HepG2 (cell line): ENCODE measurements at regions not wholly inside any gene's neighbourhood (a gene's known extent, or its start where the extent isn't known, plus 50 kb on each side); places are given as distances from the start of the nearest gene placed in this dataset.

Experiments used
- ATAC-seq: fragments of 200-7000 bp; cut with Tn5 transposase; 3 replicates; pipeline ENCODE4 v1.9.1; 2020; ENCODE audit warnings: mild to moderate bottlenecking, moderate library complexity
- BruUV-seq: library from RNA; stranded (reverse); fragments of 400-500 nt; replicated peaks from 2 replicates; lab custom pipeline; 2021; lab: Mats Ljungman, UMichigan
- CTCF ChIA-PET: fragments of 300-600 bp; formaldehyde crosslinking; extraction: SDS; loops from one replicate; lab custom pipeline; 2021; ENCODE audit warnings: low total read pairs, inconsistent platforms, low intra/inter-chr PET ratio; lab: Yijun Ruan, JAX
- POLR2A ChIA-PET: fragments of 350-600 bp; sonication (Branson Sonifier 250); formaldehyde crosslinking; loops from one replicate; lab custom pipeline; 2020; ENCODE audit warnings: antibody characterized with exemption, inconsistent platforms; lab: Yijun Ruan, JAX
- DNase-seq: peaks from one replicate; pipeline ENCODE4 v3.0.0-alpha.2; 2015; ENCODE audit warnings: low spot score
- FAIRE-seq: peaks from 3 replicates; lab custom pipeline; 2011; peaks lifted over from hg19 to GRCh38; lab: Jason Lieb, UNC
- H2AFZ ChIP-seq: one replicate; pipeline ENCODE4 v1.6.1; 2011; ENCODE audit warnings: low read length, inconsistent platforms
- H3K27ac ChIP-seq: fragments of 300-600 bp; 3 replicates; pipeline ENCODE4 v1.8.0; 2011; ENCODE audit warnings: mixed run types, mild to moderate bottlenecking, mixed read lengths, low read length, inconsistent platforms; ENCODE audit not compliant: insufficient read depth; ENCODE audit errors: extremely low read length
- H3K27me3 ChIP-seq, 2 experiments: fragments of 200-600 bp in 1 of 2; 2 replicates in 1 of 2; 3 replicates in 1 of 2; pipeline versions ENCODE4 v1.6.0 to v1.8.0; 2011; ENCODE audit warnings: low read length in 2 of 2, mild to moderate bottlenecking in 2 of 2, moderate library complexity in 2 of 2, inconsistent platforms in 1 of 2; ENCODE audit not compliant: insufficient read depth in 2 of 2, control insufficient read depth in 1 of 2
- H3K36me3 ChIP-seq, 2 experiments: fragments of 200-600 bp in 1 of 2; replicated peaks in 1 of 2; 2 replicates in 1 of 2; 3 replicates in 1 of 2; pipeline versions ENCODE4 v1.5.1 to v1.8.0; 2011; ENCODE audit warnings: low read length in 2 of 2, inconsistent platforms in 1 of 2; ENCODE audit not compliant: insufficient read depth in 2 of 2, control insufficient read depth in 1 of 2
- H3K4me1 ChIP-seq: 2 replicates; pipeline ENCODE4 v1.5.1; 2012; ENCODE audit warnings: low read length, inconsistent platforms; ENCODE audit not compliant: insufficient read depth
- H3K4me2 ChIP-seq: 2 replicates; pipeline ENCODE4 v1.6.0; 2011; ENCODE audit warnings: low read depth, low read length, inconsistent platforms
- H3K4me3 ChIP-seq, 3 experiments: fragments of 200-600 bp in 1 of 3; sonication (generic), shearing (Covaris generic) in 1 of 3; replicated peaks in 1 of 3; 2 replicates each; pipeline ENCODE4 v1.5.1; 2011 to 2016; ENCODE audit warnings: low read length in 3 of 3, inconsistent platforms in 2 of 3, low read depth in 2 of 3, mild to moderate bottlenecking in 2 of 3, control low read depth in 1 of 3, mixed read lengths in 1 of 3; ENCODE audit not compliant: insufficient read depth in 1 of 3
- H3K79me2 ChIP-seq: one replicate; pipeline ENCODE4 v1.6.1; 2011; ENCODE audit warnings: low read length, inconsistent platforms; ENCODE audit not compliant: insufficient read depth
- H3K9ac ChIP-seq: 2 replicates; pipeline ENCODE4 v1.6.0; 2011; ENCODE audit warnings: mild to moderate bottlenecking, low read depth, low read length, inconsistent platforms; ENCODE audit not compliant: insufficient read depth
- H3K9me3 ChIP-seq: 2 replicates; pipeline ENCODE4 v1.5.1; 2012; ENCODE audit warnings: mild to moderate bottlenecking, low read length
- H4K20me1 ChIP-seq: 2 replicates; pipeline ENCODE4 v1.6.0; 2011; ENCODE audit warnings: inconsistent platforms, mild to moderate bottlenecking, low read length, moderate library complexity; ENCODE audit not compliant: insufficient read depth
- CREM ChIP-seq, 2 experiments: sonication (generic) in 1 of 2; formaldehyde crosslinking in 1 of 2; IDR thresholded peaks; 2 replicates each; pipeline versions ENCODE4 v1.4.0 to v1.6.1; 2016 to 2020; ENCODE audit warnings: antibody characterized with exemption in 1 of 2, mild to moderate bottlenecking in 1 of 2, missing genetic modification reagents in 1 of 2
- DBP ChIP-seq: sonication (generic); formaldehyde crosslinking; IDR thresholded peaks from 2 replicates; pipeline ENCODE4 v1.4.0; 2020; ENCODE audit warnings: missing genetic modification reagents; ENCODE audit errors: not compliant biosample characterization
- FUBP1 ChIP-seq: sonication (generic); formaldehyde crosslinking; IDR thresholded peaks from 2 replicates; pipeline ENCODE4 v1.5.1; 2020; ENCODE audit warnings: missing genetic modification reagents, mild to moderate bottlenecking, borderline replicate concordance
- LBX2 ChIP-seq: sonication (generic); formaldehyde crosslinking; IDR thresholded peaks from 2 replicates; pipeline ENCODE4 v1.5.0; 2020; ENCODE audit warnings: missing genetic modification reagents, mild to moderate bottlenecking, borderline replicate concordance
- POLR2AphosphoS2 ChIP-seq: IDR thresholded peaks from 2 replicates; pipeline ENCODE4 v1.6.1; 2011; ENCODE audit warnings: low read depth, low read length, improper control_type of control experiment
- RBAK ChIP-seq: sonication (generic); formaldehyde crosslinking; IDR thresholded peaks from 2 replicates; pipeline ENCODE4 v1.5.1; 2020; ENCODE audit warnings: mild to moderate bottlenecking, missing genetic modification reagents
- SETDB1 ChIP-seq: sonication (generic); formaldehyde crosslinking; IDR thresholded peaks from 2 replicates; pipeline ENCODE4 v1.5.1; 2020; ENCODE audit warnings: missing genetic modification reagents, mild to moderate bottlenecking, borderline replicate concordance
- SMARCE1 ChIP-seq: fragments of 450-650 bp; IDR thresholded peaks from 2 replicates; pipeline ENCODE4 v1.6.1; 2017; ENCODE audit warnings: borderline replicate concordance
- SP5 ChIP-seq: IDR thresholded peaks from 2 replicates; pipeline ENCODE4 v1.6.1; 2016; ENCODE audit warnings: low read depth, borderline replicate concordance
- TSC22D2 ChIP-seq: sonication (generic); formaldehyde crosslinking; IDR thresholded peaks from 2 replicates; pipeline ENCODE4 v1.5.1; 2020; ENCODE audit warnings: missing genetic modification reagents, mild to moderate bottlenecking, borderline replicate concordance
- ZNF225 ChIP-seq: sonication (generic); formaldehyde crosslinking; IDR thresholded peaks from 2 replicates; pipeline ENCODE4 v1.4.0; 2020; ENCODE audit warnings: mild to moderate bottlenecking, missing genetic modification reagents
- ZNF317 ChIP-seq: sonication (generic); formaldehyde crosslinking; IDR thresholded peaks from 2 replicates; pipeline ENCODE4 v1.5.0; 2020; ENCODE audit warnings: mild to moderate bottlenecking, missing genetic modification reagents
- ZNF761 ChIP-seq: sonication (generic); formaldehyde crosslinking; conservative IDR thresholded peaks from 2 replicates; pipeline ENCODE4 v1.4.0; 2020; ENCODE audit warnings: mild to moderate bottlenecking, missing genetic modification reagents
- ZNF839 ChIP-seq: sonication (generic); formaldehyde crosslinking; IDR thresholded peaks from 2 replicates; pipeline ENCODE4 v1.4.0; 2020; ENCODE audit warnings: missing genetic modification reagents, mild to moderate bottlenecking, borderline replicate concordance
- WGBS: methylation state at CpG from one replicate; pipeline ENCODE4 v1.1.6; 2017; ENCODE audit warnings: low lambda C conversion rate; 5-methylcytosine and 5-hydroxymethylcytosine counted together
- in situ Hi-C: cut with HindIII; loops from 2 replicates; pipeline ENCODE4 v1.10.0; 2017; ENCODE audit warnings: low pct_unique_long_range_greater_than_20kb; ENCODE audit not compliant: extremely low pct_ligation_motif_present
- intact Hi-C: fragments of 100-400 bp; cut with micrococcal nuclease; formaldehyde crosslinking; loops from one replicate; pipeline ENCODE4 v1.10.0; 2022; ENCODE audit not compliant: unreplicated experiment

DNA sequence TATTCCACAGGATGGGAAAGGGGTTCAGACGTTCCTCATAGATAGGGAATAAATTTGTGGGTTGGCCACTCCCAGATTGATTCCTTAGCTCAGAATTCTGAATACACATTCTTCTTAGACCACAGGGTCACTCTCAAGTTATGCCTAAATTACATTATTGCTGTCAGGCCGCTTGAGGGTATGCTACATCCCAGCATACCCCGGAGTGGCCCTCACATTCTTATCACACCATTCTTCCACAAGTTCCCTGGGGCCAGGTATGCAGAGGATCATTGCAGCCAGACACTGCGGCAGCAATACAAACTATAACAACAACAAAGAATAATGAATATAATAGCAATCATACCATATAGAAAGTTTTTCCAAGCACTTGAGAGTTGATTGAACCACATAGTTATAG lies 237.9 kb upstream of the SOX4 start:
- FAIRE-seq: no peak
- 84% methylated on average over 4 of the region's 4 CpGs for WGBS
- H3K4me2 ChIP-seq: no peak overlapping the region
- no TSS peak for BruUV-seq
- no peak for DNase-seq
- no peaks in the 10 kb centered on the region for H3K79me2 ChIP-seq
- peaks cover 18% of the 10 kb centered on the region for H3K4me1 ChIP-seq
- no peak overlapping the region for H2AFZ ChIP-seq
- H3K36me3 ChIP-seq: no peaks in the 10 kb centered on the region
- no peaks in the 10 kb centered on the region for H3K9me3 ChIP-seq
- H3K27ac ChIP-seq: no peak overlapping the region
- H3K4me3 ChIP-seq: no peak overlapping the region
- ChIA-PET POLR2A (no interaction called here), CTCF (no interaction called here)
- H4K20me1 ChIP-seq: no peaks in the 10 kb centered on the region
- H3K27me3 ChIP-seq: no peaks in the 10 kb centered on the region; a peak in 1 of 5 replicates
- no peak for TF ChIP-seq ZNF761 (CRISPR knock-in tag)
- no peak for TF ChIP-seq SMARCE1
- TF ChIP-seq ZNF317 (CRISPR knock-in tag): no peak
- no peak for TF ChIP-seq FUBP1
- no peak for TF ChIP-seq TSC22D2 (CRISPR knock-in tag)
- TF ChIP-seq ZNF225 (CRISPR knock-in tag): no peak
- no peak for TF ChIP-seq SP5 (CRISPR knock-in tag)
- no peak for TF ChIP-seq POLR2AphosphoS2
- TF ChIP-seq ZNF839 (CRISPR knock-in tag): no peak
- TF ChIP-seq SETDB1 (CRISPR knock-in tag): no peak
- no peak for TF ChIP-seq RBAK (CRISPR knock-in tag)
- TF ChIP-seq CREM (IDR thresholded peaks at IDR 0.05): no peak
- no peak for TF ChIP-seq CREM (CRISPR knock-in tag; IDR thresholded peaks at IDR 0.05)
- no peak for TF ChIP-seq DBP (CRISPR knock-in tag)
- no peak for TF ChIP-seq LBX2 (CRISPR knock-in tag)
- intact Hi-C loops (no loop called here), in situ Hi-C loops (no loop called here)
- no peak overlapping the region for H3K9ac ChIP-seq
- no peak for ATAC-seq
